Right lobe of liver (tissue), 6 donors: ENCODE measurements at regions not wholly inside any gene's neighbourhood (a gene's known extent, or its start where the extent isn't known, plus 50 kb on each side); places are given as distances from the start of the nearest gene placed in this dataset.

Source experiments
- ATAC-seq, 4 donors: fragments of 200-7000 bp; cut with Tn5 transposase; one replicate each; pipeline ENCODE4 v1.9.1; 2020; ENCODE audit warnings: mild to moderate bottlenecking in 4 of 4, moderate library complexity in 4 of 4
- DNase-seq, 3 donors: peaks; one replicate each; pipeline ENCODE4 v3.0.0-alpha.2; 2020
- H3K27ac ChIP-seq, 3 donors: fragments of 200-600 bp; one replicate each; pipeline ENCODE4 v1.8.0; 2022
- H3K27me3 ChIP-seq, 2 donors: fragments of 200-600 bp; one replicate each; pipeline ENCODE4 v1.8.0; 2022
- H3K36me3 ChIP-seq, 4 donors: fragments of 200-600 bp; sonication (generic) in 1 of 4; one replicate each; pipeline versions ENCODE4 v1.5.1 to v1.8.0; 2017 to 2022; ENCODE audit warnings: control low read depth in 1 of 4
- H3K4me1 ChIP-seq, 4 donors: fragments of 200-600 bp; sonication (generic) in 1 of 4; one replicate each; pipeline versions ENCODE4 v1.5.1 to v1.8.0; 2017 to 2022; ENCODE audit warnings: control low read depth in 1 of 4
- H3K4me3 ChIP-seq, 3 donors: fragments of 200-600 bp; one replicate each; pipeline ENCODE4 v1.8.0; 2022
- H3K9me3 ChIP-seq, 4 donors: fragments of 200-600 bp; sonication (generic) in 1 of 4; one replicate each; pipeline versions ENCODE4 v1.5.1 to v1.8.0; 2017 to 2022; ENCODE audit warnings: control low read depth in 1 of 4
- POLR2A ChIP-seq: fragments of 450-650 bp; IDR thresholded peaks from one replicate; pipeline ENCODE4 v1.6.1; 2017; ENCODE audit warnings: antibody characterized with exemption, mild to moderate bottlenecking
- WGBS: methylation state at CpG from one replicate; pipeline ENCODE4 v1.1.6; 2018; ENCODE audit warnings: low coverage, low lambda C conversion rate; ENCODE audit not compliant: insufficient coverage; ENCODE audit errors: missing lambda C conversion rate; 5-methylcytosine and 5-hydroxymethylcytosine counted together
- intact Hi-C, 2 donors: fragments of 100-400 bp; cut with DNase I; formaldehyde crosslinking; loops; one replicate each; pipeline versions ENCODE4 v1.11.2 to v1.14.1; 2022
- TF ChIP-seq, protein P1 (sequence below), 4 donors: fragments of 200-600 bp in 3 of 4; fragments of 450-650 bp in 1 of 4; IDR thresholded peaks; one replicate each; pipeline versions ENCODE4 v1.5.1 to v1.8.0; 2016 to 2022; ENCODE audit warnings: antibody characterized with exemption in 4 of 4, mild to moderate bottlenecking in 2 of 4
- donor health status: DM: no; HTN: yes; CAD: no.
- donor health status: DM: no; HTN: no; CAD: no.
- donor health status: DM: no; HTN: no; CAD: no.
- donor health status: DM: no; HTN: yes; CAD: no.
- donor health status: DM: no; HTN: yes; CAD: no.

DNA sequence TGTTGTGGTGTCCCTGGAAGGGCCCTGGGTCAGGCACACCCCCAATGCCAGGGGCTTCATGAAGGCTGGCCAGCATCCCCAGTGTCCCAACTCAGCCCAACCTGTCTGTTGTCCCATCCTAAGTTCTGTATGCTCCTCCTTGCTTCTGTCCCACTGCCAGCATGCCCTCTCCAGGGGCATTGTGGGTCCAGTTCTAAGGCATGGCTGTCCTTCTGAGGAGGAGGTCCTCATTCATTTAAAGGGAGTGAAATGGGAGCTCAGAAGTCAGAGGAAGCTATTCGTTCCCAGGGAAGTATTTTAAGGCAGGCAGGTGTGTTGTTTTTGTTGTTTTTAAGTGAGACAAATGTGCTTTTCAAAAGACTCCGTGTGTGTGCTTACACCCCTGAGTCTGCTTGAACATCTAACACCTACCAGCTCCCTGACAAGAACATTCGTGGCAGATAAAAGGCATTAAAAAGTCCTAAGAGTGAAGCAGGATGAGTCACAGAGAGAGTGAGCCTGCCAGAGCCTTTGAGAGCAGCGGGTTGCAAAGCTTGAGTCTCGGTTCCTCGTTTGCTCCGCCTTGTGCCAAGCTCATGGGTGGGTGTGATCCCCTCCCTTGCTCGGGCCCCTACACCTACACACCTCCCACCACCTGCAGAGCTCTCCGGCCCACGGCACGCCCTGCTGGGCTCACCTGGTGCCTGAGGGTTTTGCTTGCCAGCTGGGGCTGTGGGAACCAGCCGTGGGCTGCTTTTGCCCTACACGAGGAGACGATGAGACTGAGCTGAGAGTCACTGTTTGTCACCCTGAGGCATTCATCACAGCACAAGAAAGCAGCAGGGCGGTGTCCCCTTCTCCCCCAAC, 183.4 kb upstream of the TOPAZ1 start:
- Histone ChIP-seq H3K9me3 (no peaks in the 10 kb centered on the region), H3K4me3 (no peak overlapping the region), H3K4me1 (no peaks in the 10 kb centered on the region), H3K36me3 (no peaks in the 10 kb centered on the region), H3K27me3 (no peaks in the 10 kb centered on the region), H3K27ac (no peak overlapping the region)
- DNase-seq (no peak), ATAC-seq (no peak)
- TF ChIP-seq POLR2A, result no peak
- TF ChIP-seq, protein P1, sequence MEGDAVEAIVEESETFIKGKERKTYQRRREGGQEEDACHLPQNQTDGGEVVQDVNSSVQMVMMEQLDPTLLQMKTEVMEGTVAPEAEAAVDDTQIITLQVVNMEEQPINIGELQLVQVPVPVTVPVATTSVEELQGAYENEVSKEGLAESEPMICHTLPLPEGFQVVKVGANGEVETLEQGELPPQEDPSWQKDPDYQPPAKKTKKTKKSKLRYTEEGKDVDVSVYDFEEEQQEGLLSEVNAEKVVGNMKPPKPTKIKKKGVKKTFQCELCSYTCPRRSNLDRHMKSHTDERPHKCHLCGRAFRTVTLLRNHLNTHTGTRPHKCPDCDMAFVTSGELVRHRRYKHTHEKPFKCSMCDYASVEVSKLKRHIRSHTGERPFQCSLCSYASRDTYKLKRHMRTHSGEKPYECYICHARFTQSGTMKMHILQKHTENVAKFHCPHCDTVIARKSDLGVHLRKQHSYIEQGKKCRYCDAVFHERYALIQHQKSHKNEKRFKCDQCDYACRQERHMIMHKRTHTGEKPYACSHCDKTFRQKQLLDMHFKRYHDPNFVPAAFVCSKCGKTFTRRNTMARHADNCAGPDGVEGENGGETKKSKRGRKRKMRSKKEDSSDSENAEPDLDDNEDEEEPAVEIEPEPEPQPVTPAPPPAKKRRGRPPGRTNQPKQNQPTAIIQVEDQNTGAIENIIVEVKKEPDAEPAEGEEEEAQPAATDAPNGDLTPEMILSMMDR (IDR thresholded peaks at IDR 0.05), result no peak
- intact Hi-C loops, result no loop called here
- WGBS, result 11% methylated on average over 9 of the region's 15 CpGs

DNA sequence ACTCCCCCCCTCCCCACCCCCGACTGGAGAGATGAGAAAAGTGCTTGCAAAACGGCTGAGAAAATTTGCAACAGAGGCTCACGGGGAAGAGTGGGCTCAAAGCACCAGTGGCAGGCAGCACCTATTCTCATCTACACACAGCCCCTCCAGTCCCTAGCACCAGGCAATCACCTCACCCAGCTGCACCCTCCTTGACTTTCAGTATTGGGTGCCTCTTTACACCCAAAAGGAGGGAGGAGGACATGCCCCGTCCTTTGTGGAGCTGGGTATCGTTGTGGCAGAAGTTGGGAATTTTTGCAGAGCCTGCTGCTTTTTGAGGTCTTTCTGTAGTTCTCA, 182.8 kb upstream of the TOPAZ1 start:
- H3K9me3 ChIP-seq, result no peaks in the 10 kb centered on the region
- H3K27me3 ChIP-seq, result no peaks in the 10 kb centered on the region
- WGBS, result 26% methylated on average over 5 of the region's 5 CpGs
- TF ChIP-seq, protein P1 (IDR thresholded peaks at IDR 0.05), result no peak
- TF ChIP-seq POLR2A, result no peak
- intact Hi-C loops, result no loop called here
- ATAC-seq (no peak), DNase-seq (no peak)
- H3K27ac ChIP-seq, result no peak overlapping the region
- no peak overlapping the region for H3K4me3 ChIP-seq
- no peaks in the 10 kb centered on the region for H3K4me1 ChIP-seq
- H3K36me3 ChIP-seq, result no peaks in the 10 kb centered on the region

DNA sequence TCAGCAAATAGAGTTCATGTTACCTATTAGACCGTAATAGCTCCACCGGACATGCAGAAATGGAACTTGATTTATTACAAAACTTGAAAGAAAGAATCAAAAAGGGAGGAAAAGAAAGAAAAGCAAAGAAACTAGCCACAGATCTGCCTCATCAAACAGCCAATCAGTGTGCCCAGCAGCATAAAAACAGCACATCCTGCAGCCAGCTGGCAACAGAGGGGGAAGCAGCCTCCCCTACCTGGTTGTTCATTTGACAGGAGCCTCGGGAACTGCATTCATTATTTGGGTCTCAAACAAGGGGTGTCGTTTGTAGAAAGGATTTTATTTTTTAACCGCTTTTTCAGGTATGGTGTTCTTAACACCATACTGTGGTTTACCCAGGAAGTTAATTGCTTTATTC, 181.5 kb upstream of the TOPAZ1 start:
- ATAC-seq (no peak), DNase-seq (no peak)
- Histone ChIP-seq H3K9me3 (no peaks in the 10 kb centered on the region), H3K36me3 (no peaks in the 10 kb centered on the region), H3K27me3 (no peaks in the 10 kb centered on the region), H3K27ac (no peak overlapping the region), H3K4me1 (no peaks in the 10 kb centered on the region), H3K4me3 (no peak overlapping the region)
- intact Hi-C loops, result no loop called here
- no peak for TF ChIP-seq POLR2A
- TF ChIP-seq, protein P1 (IDR thresholded peaks at IDR 0.05), result no peak
- WGBS, result 55% methylated on average over 5 of the region's 5 CpGs

DNA sequence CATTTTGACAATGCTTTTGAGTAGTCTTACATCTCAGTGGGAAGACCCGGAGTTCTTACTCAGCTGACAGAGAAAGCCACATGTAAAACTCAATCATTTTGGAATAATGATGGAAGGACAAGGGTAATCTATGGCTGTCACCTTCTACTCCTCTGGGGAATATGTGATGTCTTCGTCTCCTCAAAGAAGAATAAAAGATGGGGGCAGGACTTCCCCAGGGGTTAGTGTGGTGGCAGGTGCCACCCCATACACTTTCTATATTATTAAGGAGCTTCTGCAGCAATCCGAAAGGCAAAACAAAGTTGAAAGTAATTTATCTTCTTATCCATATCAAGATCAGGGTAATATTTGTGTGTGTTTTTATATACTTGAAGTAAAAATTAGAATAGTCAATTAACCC, 180.4 kb upstream of the TOPAZ1 start:
- Histone ChIP-seq H3K27ac (no peak overlapping the region), H3K36me3 (no peaks in the 10 kb centered on the region), H3K9me3 (no peaks in the 10 kb centered on the region), H3K27me3 (no peaks in the 10 kb centered on the region), H3K4me3 (no peak overlapping the region), H3K4me1 (no peaks in the 10 kb centered on the region)
- no peak for DNase-seq
- TF ChIP-seq POLR2A, result no peak
- TF ChIP-seq, protein P1 (IDR thresholded peaks at IDR 0.05), result no peak
- WGBS, result 43% methylated on average over 3 of the region's 3 CpGs
- no peak for ATAC-seq
- intact Hi-C loops, result no loop called here
